GM23338 (cell line): ENCODE measurements at regions not wholly inside any gene's neighbourhood (a gene's known extent, or its start where the extent isn't known, plus 50 kb on each side); places are given as distances from the start of the nearest gene placed in this dataset.

Experiments
- ATAC-seq: fragments of 200-7000 bp; cut with Tn5 transposase; 3 replicates; pipeline ENCODE4 v1.9.1; 2020
- DNase-seq: peaks from one replicate; pipeline ENCODE4 v3.0.0-alpha.2; 2015; ENCODE audit warnings: low spot score
- H2AFZ ChIP-seq: fragments of 200-600 bp; sonication (generic); 2 replicates; pipeline ENCODE4 v1.8.0; 2016; ENCODE audit warnings: antibody characterized with exemption, mild to moderate bottlenecking, moderate library complexity
- H3F3A ChIP-seq: fragments of 200-600 bp; sonication (generic); replicated peaks from 2 replicates; pipeline ENCODE4 v1.8.0; 2017; ENCODE audit warnings: antibody characterized with exemption, mixed run types, low read depth
- H3K27ac ChIP-seq: fragments of 200-600 bp; sonication (generic); 2 replicates; pipeline ENCODE4 v1.6.1; 2016; ENCODE audit warnings: low read depth
- H3K27me3 ChIP-seq: fragments of 200-600 bp; sonication (generic); 2 replicates; pipeline ENCODE4 v1.8.0; 2016; ENCODE audit warnings: mild to moderate bottlenecking, mixed run types, moderate library complexity; ENCODE audit not compliant: insufficient read depth
- H3K36me3 ChIP-seq: fragments of 200-600 bp; sonication (generic); 2 replicates; pipeline ENCODE4 v1.8.0; 2016; ENCODE audit warnings: mild to moderate bottlenecking; ENCODE audit not compliant: insufficient read depth
- H3K4me1 ChIP-seq: fragments of 200-600 bp; sonication (generic); 2 replicates; pipeline ENCODE4 v1.8.0; 2016; ENCODE audit warnings: mild to moderate bottlenecking, moderate library complexity; ENCODE audit not compliant: insufficient read depth
- H3K4me2 ChIP-seq: fragments of 200-600 bp; sonication (generic); 2 replicates; pipeline ENCODE4 v1.7.1; 2017; ENCODE audit warnings: mixed run types
- H3K4me3 ChIP-seq: fragments of 200-600 bp; sonication (generic); 2 replicates; pipeline ENCODE4 v1.6.1; 2016; ENCODE audit warnings: mixed run types
- H3K79me2 ChIP-seq: fragments of 200-600 bp; sonication (generic); replicated peaks from 2 replicates; pipeline ENCODE4 v1.8.0; 2017; ENCODE audit warnings: mild to moderate bottlenecking; ENCODE audit not compliant: insufficient read depth
- H3K9me2 ChIP-seq: fragments of 200-600 bp; sonication (generic); 2 replicates; pipeline ENCODE4 v1.8.0; 2017; ENCODE audit not compliant: insufficient read depth
- H4K20me1 ChIP-seq: fragments of 200-600 bp; sonication (generic); replicated peaks from 2 replicates; pipeline ENCODE4 v1.8.0; 2017; ENCODE audit warnings: mild to moderate bottlenecking; ENCODE audit not compliant: insufficient read depth
- H3K27ac Mint-ChIP-seq: 2 replicates; pipeline ENCODE4 v1.8.0; 2020; ENCODE audit warnings: inconsistent platforms, mild to moderate bottlenecking, moderate library complexity, mixed read lengths
- H3K27me3 Mint-ChIP-seq: 3 replicates; pipeline ENCODE4 v1.8.0; 2022; ENCODE audit warnings: low read depth, mild to moderate bottlenecking, moderate library complexity, mixed read lengths, inconsistent platforms; ENCODE audit not compliant: insufficient read depth, poor library complexity
- H3K36me3 Mint-ChIP-seq: 3 replicates; pipeline ENCODE4 v1.8.0; 2021; ENCODE audit warnings: low read depth, mild to moderate bottlenecking, inconsistent platforms, moderate library complexity, mixed read lengths
- H3K4me1 Mint-ChIP-seq: 3 replicates; pipeline ENCODE4 v1.8.0; 2020; ENCODE audit warnings: mild to moderate bottlenecking, inconsistent platforms, mixed read lengths
- H3K4me3 Mint-ChIP-seq: 3 replicates; pipeline ENCODE4 v1.8.0; 2021; ENCODE audit warnings: moderate library complexity, mild to moderate bottlenecking, inconsistent platforms, mixed read lengths
- H3K9me3 Mint-ChIP-seq: 3 replicates; pipeline ENCODE4 v1.8.0; 2020; ENCODE audit warnings: moderate library complexity, mild to moderate bottlenecking, inconsistent platforms, mixed read lengths
- CREB1 ChIP-seq: fragments of 250-450 bp; sonication (Bioruptor Pico); IDR thresholded peaks from 2 replicates; pipeline ENCODE4 v1.5.0; 2020; ENCODE audit warnings: low read depth, mild to moderate bottlenecking, moderate library complexity
- EZH2 ChIP-seq: fragments of 200-600 bp; sonication (generic); IDR thresholded peaks from one replicate; pipeline ENCODE4 v1.8.0; 2017; ENCODE audit warnings: antibody characterized with exemption, mild to moderate bottlenecking, low read depth; ENCODE audit not compliant: unreplicated experiment
- EZH2phosphoT487 ChIP-seq: fragments of 200-600 bp; sonication (generic); IDR thresholded peaks from one replicate; pipeline ENCODE4 v1.8.1; 2018; ENCODE audit warnings: antibody characterized with exemption; ENCODE audit not compliant: unreplicated experiment
- JUNB ChIP-seq: IDR thresholded peaks from one replicate; pipeline ENCODE4 v1.6.1; 2016; ENCODE audit warnings: antibody characterized with exemption; ENCODE audit not compliant: unreplicated experiment
- NANOG ChIP-seq: IDR thresholded peaks from 2 replicates; pipeline ENCODE4 v1.6.1; 2016; ENCODE audit warnings: antibody characterized with exemption, borderline replicate concordance
- POLR2AphosphoS5 ChIP-seq: IDR thresholded peaks from 2 replicates; pipeline ENCODE4 v1.6.1; 2016; ENCODE audit warnings: antibody characterized with exemption, low read depth
- STAT1 ChIP-seq: IDR thresholded peaks from one replicate; pipeline ENCODE4 v1.6.1; 2016; ENCODE audit warnings: antibody characterized with exemption; ENCODE audit not compliant: unreplicated experiment
- ZNF114 ChIP-seq: fragments of 250-450 bp; sonication (Bioruptor Pico); IDR thresholded peaks from 2 replicates; pipeline ENCODE4 v1.5.0; 2020; ENCODE audit warnings: mild to moderate bottlenecking, moderate library complexity
- ZNF331 ChIP-seq: fragments of 250-450 bp; sonication (Bioruptor Pico); IDR thresholded peaks from 2 replicates; pipeline ENCODE4 v1.5.0; 2020; ENCODE audit warnings: low read depth, mild to moderate bottlenecking, moderate library complexity
- ZNF462 ChIP-seq: fragments of 250-450 bp; sonication (Bioruptor Pico); IDR thresholded peaks from 2 replicates; pipeline ENCODE4 v1.5.0; 2020; ENCODE audit warnings: mild to moderate bottlenecking, moderate library complexity
- TF ChIP-seq, protein P1 (sequence below), 2 experiments: fragments of 200-600 bp in 1 of 2; sonication (generic) in 1 of 2; conservative IDR thresholded peaks; 2 replicates each; pipeline versions ENCODE4 v1.5.1 to v1.6.1; 2016 to 2017; ENCODE audit warnings: antibody characterized with exemption in 2 of 2, low read depth in 2 of 2, mild to moderate bottlenecking in 2 of 2, moderate library complexity in 1 of 2
- TF ChIP-seq, protein P2 (sequence below): IDR thresholded peaks from one replicate; pipeline ENCODE4 v1.6.1; 2018; ENCODE audit warnings: antibody characterized with exemption; ENCODE audit not compliant: unreplicated experiment
- TF ChIP-seq, protein P3 (sequence below): IDR thresholded peaks from 2 replicates; pipeline ENCODE4 v1.6.1; 2016; ENCODE audit warnings: antibody characterized with exemption

GRCh38 chr3:154971771-154972326, 108.3 kb upstream of the MME start:
- H3K27ac Mint-ChIP-seq: no peak overlapping the region
- Histone ChIP-seq H3K79me2 (no peaks in the 10 kb centered on the region), H3K4me1 (no peaks in the 10 kb centered on the region; the same call in 1 of the 2 replicates), H4K20me1 (no peaks in the 10 kb centered on the region), H3K4me3 (no peak overlapping the region), H3F3A (no peaks in the 10 kb centered on the region), H3K27ac (no peak overlapping the region), H3K27me3 (no peaks in the 10 kb centered on the region), H2AFZ (no peak overlapping the region), H3K36me3 (no peaks in the 10 kb centered on the region), H3K4me2 (no peak overlapping the region), H3K9me2 (no peaks in the 10 kb centered on the region)
- TF ChIP-seq, protein P1, sequence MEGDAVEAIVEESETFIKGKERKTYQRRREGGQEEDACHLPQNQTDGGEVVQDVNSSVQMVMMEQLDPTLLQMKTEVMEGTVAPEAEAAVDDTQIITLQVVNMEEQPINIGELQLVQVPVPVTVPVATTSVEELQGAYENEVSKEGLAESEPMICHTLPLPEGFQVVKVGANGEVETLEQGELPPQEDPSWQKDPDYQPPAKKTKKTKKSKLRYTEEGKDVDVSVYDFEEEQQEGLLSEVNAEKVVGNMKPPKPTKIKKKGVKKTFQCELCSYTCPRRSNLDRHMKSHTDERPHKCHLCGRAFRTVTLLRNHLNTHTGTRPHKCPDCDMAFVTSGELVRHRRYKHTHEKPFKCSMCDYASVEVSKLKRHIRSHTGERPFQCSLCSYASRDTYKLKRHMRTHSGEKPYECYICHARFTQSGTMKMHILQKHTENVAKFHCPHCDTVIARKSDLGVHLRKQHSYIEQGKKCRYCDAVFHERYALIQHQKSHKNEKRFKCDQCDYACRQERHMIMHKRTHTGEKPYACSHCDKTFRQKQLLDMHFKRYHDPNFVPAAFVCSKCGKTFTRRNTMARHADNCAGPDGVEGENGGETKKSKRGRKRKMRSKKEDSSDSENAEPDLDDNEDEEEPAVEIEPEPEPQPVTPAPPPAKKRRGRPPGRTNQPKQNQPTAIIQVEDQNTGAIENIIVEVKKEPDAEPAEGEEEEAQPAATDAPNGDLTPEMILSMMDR (conservative IDR thresholded peaks at IDR 0.05; ENCODE audit: low read depth in 2 of 2): no peak
- no peak for TF ChIP-seq ZNF114
- TF ChIP-seq STAT1: no peak
- TF ChIP-seq ZNF331: no peak
- TF ChIP-seq, protein P2, sequence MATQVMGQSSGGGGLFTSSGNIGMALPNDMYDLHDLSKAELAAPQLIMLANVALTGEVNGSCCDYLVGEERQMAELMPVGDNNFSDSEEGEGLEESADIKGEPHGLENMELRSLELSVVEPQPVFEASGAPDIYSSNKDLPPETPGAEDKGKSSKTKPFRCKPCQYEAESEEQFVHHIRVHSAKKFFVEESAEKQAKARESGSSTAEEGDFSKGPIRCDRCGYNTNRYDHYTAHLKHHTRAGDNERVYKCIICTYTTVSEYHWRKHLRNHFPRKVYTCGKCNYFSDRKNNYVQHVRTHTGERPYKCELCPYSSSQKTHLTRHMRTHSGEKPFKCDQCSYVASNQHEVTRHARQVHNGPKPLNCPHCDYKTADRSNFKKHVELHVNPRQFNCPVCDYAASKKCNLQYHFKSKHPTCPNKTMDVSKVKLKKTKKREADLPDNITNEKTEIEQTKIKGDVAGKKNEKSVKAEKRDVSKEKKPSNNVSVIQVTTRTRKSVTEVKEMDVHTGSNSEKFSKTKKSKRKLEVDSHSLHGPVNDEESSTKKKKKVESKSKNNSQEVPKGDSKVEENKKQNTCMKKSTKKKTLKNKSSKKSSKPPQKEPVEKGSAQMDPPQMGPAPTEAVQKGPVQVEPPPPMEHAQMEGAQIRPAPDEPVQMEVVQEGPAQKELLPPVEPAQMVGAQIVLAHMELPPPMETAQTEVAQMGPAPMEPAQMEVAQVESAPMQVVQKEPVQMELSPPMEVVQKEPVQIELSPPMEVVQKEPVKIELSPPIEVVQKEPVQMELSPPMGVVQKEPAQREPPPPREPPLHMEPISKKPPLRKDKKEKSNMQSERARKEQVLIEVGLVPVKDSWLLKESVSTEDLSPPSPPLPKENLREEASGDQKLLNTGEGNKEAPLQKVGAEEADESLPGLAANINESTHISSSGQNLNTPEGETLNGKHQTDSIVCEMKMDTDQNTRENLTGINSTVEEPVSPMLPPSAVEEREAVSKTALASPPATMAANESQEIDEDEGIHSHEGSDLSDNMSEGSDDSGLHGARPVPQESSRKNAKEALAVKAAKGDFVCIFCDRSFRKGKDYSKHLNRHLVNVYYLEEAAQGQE: no peak
- TF ChIP-seq EZH2phosphoT487: no peak
- TF ChIP-seq, protein P3, sequence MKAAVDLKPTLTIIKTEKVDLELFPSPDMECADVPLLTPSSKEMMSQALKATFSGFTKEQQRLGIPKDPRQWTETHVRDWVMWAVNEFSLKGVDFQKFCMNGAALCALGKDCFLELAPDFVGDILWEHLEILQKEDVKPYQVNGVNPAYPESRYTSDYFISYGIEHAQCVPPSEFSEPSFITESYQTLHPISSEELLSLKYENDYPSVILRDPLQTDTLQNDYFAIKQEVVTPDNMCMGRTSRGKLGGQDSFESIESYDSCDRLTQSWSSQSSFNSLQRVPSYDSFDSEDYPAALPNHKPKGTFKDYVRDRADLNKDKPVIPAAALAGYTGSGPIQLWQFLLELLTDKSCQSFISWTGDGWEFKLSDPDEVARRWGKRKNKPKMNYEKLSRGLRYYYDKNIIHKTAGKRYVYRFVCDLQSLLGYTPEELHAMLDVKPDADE: no peak
- no peak for TF ChIP-seq NANOG
- no peak for TF ChIP-seq POLR2AphosphoS5
- no peak for TF ChIP-seq CREB1 (CRISPR knock-in tag)
- no peak for TF ChIP-seq EZH2
- no peak for TF ChIP-seq JUNB
- no peak for TF ChIP-seq ZNF462 (CRISPR knock-in tag)
- DNase-seq (peak; percentile 4), ATAC-seq (no peak)
- H3K36me3 Mint-ChIP-seq: no peaks in the 10 kb centered on the region
- no peaks in the 10 kb centered on the region for H3K9me3 Mint-ChIP-seq
- no peak overlapping the region for H3K4me3 Mint-ChIP-seq
- peaks cover 2% of the 10 kb centered on the region; the same call in 1 of the 3 replicates for H3K4me1 Mint-ChIP-seq
- no peaks in the 10 kb centered on the region for H3K27me3 Mint-ChIP-seq
